IPS-15b (cell line): ENCODE measurements at regions not wholly inside any gene's neighbourhood (a gene's known extent, or its start where the extent isn't known, plus 50 kb on each side); places are given as distances from the start of the nearest gene placed in this dataset.

Experiments
- H3K27me3 ChIP-seq: one replicate; pipeline ENCODE4 v1.6.1; 2013; ENCODE audit warnings: low read length; ENCODE audit not compliant: control insufficient read depth, insufficient read depth
- H3K36me3 ChIP-seq: one replicate; pipeline ENCODE4 v1.6.1; 2013; ENCODE audit warnings: low read length; ENCODE audit not compliant: control insufficient read depth, insufficient read depth
- H3K4me1 ChIP-seq: one replicate; pipeline ENCODE4 v1.6.1; 2013; ENCODE audit warnings: mild to moderate bottlenecking, low read length; ENCODE audit not compliant: control insufficient read depth, insufficient read depth
- H3K4me3 ChIP-seq: one replicate; pipeline ENCODE4 v1.5.1; 2013; ENCODE audit warnings: low read depth, low read length
- H3K9ac ChIP-seq: one replicate; pipeline ENCODE4 v1.6.1; 2013; ENCODE audit warnings: low read depth, mild to moderate bottlenecking, low read length
- H3K9me3 ChIP-seq: one replicate; pipeline ENCODE4 v1.6.1; 2013; ENCODE audit warnings: mild to moderate bottlenecking, low read length; ENCODE audit not compliant: control insufficient read depth, insufficient read depth

- H3K4me1 ChIP-seq, result no peaks in the 10 kb centered on the region
- no peak overlapping the region for H3K4me3 ChIP-seq
- no peaks in the 10 kb centered on the region for H3K27me3 ChIP-seq
- H3K9ac ChIP-seq, result no peak overlapping the region
- no peaks in the 10 kb centered on the region for H3K36me3 ChIP-seq
- no peaks in the 10 kb centered on the region for H3K9me3 ChIP-seq
Observed at GRCh38 chr16:50991006-50991405, 160.1 kb downstream of the SALL1 start.

GRCh38 chr16:50989047-50989446, 162.0 kb downstream of the SALL1 start:
- Histone ChIP-seq H3K36me3 (no peaks in the 10 kb centered on the region), H3K9me3 (no peaks in the 10 kb centered on the region), H3K4me3 (no peak overlapping the region), H3K9ac (no peak overlapping the region), H3K4me1 (no peaks in the 10 kb centered on the region), H3K27me3 (no peaks in the 10 kb centered on the region)

DNA sequence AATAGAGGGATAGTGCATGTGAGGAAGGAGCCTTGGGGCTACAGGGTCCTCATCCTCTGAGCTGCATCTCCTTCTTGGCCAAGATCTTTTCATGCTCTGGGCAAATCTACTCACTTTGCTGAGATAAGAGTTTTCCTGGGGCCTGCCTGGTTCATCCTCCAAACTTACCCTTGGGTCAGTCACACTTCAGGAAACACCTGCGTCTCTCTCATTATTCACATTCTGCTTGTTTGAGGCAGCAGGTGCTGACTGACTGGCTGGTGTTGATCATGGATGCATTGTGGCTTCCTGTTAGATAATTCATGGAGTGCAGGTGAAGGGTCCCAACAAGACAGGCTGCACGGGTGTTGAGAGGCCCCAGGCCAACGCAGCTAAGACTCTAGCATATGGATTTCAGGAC, 162.6 kb downstream of the SALL1 start:
- Histone ChIP-seq H3K9me3 (no peaks in the 10 kb centered on the region), H3K36me3 (no peaks in the 10 kb centered on the region), H3K4me1 (no peaks in the 10 kb centered on the region), H3K27me3 (no peaks in the 10 kb centered on the region), H3K4me3 (no peak overlapping the region), H3K9ac (no peak overlapping the region)

DNA sequence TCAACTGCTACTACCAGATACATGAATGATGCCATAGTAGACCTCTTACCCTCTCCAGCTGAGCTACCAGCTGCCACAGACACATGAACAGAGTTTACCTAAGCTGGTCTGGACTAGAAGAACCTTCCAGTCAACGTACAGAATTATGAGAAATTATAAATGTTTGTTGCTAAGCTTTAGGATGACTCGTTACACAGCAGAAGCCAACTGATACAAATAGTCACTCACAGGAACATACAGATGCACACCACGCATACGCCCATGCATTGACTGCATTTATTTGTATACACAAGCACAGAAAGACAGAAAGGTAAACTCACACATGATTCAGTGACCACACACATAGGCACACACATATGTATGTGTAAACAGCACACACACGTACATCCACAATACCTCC, 164.6 kb downstream of the SALL1 start:
- Histone ChIP-seq H3K36me3 (no peaks in the 10 kb centered on the region), H3K4me3 (no peak overlapping the region), H3K4me1 (no peaks in the 10 kb centered on the region), H3K27me3 (no peaks in the 10 kb centered on the region), H3K9me3 (no peaks in the 10 kb centered on the region), H3K9ac (no peak overlapping the region)

DNA sequence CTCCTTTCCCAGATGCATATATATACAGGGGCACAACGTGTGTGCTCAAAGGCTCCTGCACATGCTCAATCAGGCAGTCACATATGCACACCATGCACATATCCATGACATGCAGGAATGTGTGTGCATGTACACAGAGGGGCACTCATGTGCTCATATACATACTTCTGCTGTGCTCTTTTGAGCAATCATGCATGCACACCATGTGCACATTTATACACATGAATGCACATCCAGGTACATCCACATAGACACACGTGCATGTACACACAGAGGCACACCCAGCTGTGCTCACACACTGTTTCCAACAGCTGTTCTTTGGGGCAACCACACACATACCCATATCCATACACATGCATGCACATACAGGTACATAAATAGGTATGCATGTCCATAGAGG, 165.3 kb downstream of the SALL1 start:
- Histone ChIP-seq H3K4me3 (no peak overlapping the region), H3K36me3 (no peaks in the 10 kb centered on the region), H3K9ac (no peak overlapping the region), H3K4me1 (no peaks in the 10 kb centered on the region), H3K9me3 (no peaks in the 10 kb centered on the region), H3K27me3 (no peaks in the 10 kb centered on the region)

DNA sequence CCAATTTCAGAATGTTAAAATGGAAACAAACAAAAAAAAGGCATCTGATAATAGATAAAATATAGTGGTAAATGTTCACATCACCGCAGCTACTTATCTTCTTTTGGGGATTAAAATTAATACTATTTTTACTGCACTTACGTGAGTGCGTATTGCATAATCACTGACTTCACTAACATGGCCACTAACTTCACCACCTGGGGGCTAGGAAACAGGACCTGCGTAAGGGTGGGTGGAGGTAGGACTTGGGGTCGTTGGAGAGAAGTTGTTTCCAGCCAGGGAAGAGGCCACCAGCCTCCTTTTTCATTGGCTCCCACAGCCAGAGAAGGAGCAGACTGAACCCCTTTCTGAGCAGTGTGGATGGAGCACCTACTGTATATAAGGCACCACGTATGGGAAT, 166.4 kb downstream of the SALL1 start:
- Histone ChIP-seq H3K36me3 (no peaks in the 10 kb centered on the region), H3K27me3 (no peaks in the 10 kb centered on the region), H3K9ac (no peak overlapping the region)

DNA sequence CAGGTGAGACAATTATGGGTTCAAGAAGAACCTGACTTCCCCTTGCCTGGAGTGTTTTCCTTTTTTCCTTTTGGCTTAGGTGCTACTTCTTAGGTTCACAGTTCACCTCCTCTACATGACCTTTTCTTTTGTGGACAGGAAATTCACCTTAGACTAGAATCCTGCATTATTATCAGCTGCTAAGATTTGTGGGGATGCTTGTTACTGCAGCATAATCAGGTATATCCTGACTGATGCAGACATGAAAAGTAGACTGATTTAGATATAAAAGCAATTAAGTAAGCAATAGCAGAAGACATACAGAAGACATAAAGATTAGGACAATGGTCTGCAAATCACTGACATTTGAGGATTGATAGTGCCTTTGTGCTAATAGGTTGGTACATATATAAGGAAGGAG, 168.3 kb downstream of the SALL1 start:
- Histone ChIP-seq H3K9ac (no peak overlapping the region), H3K36me3 (no peaks in the 10 kb centered on the region), H3K4me3 (no peak overlapping the region), H3K4me1 (no peaks in the 10 kb centered on the region), H3K27me3 (no peaks in the 10 kb centered on the region), H3K9me3 (no peaks in the 10 kb centered on the region)

More for the DNA sequence above, 166.4 kb downstream of the SALL1 start:
- H3K4me1 ChIP-seq, result no peaks in the 10 kb centered on the region
- H3K9me3 ChIP-seq, result no peaks in the 10 kb centered on the region
- H3K4me3 ChIP-seq, result no peak overlapping the region

DNA sequence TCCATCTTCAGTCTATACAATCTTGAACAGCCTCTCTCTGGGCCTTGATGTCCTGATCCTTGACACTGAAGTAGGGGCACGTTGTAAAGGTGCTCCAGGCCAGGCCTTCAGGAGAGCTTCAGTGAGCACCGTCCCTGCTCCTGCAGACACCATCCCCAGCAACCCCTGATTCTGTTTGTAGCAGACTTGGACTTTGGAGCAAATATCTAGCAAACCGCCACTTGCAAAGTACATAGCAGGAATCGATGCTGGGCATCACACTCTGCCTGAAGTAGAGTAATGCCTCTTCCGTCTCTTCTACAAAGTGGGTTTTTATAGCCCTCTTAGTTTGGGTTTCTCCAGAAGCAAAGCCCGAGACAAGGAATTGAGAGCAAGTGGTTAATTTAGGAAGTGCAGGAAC, 169.1 kb downstream of the SALL1 start:
- no peak overlapping the region for H3K4me3 ChIP-seq
- H3K9me3 ChIP-seq, result no peaks in the 10 kb centered on the region
- H3K36me3 ChIP-seq, result no peaks in the 10 kb centered on the region
- H3K4me1 ChIP-seq, result no peaks in the 10 kb centered on the region
- H3K9ac ChIP-seq, result no peak overlapping the region
- no peaks in the 10 kb centered on the region for H3K27me3 ChIP-seq

GRCh38 chr16:50980666-50981065, 170.4 kb downstream of the SALL1 start:
- Histone ChIP-seq H3K9ac (no peak overlapping the region), H3K9me3 (no peaks in the 10 kb centered on the region), H3K36me3 (no peaks in the 10 kb centered on the region), H3K27me3 (no peaks in the 10 kb centered on the region), H3K4me1 (no peaks in the 10 kb centered on the region), H3K4me3 (no peak overlapping the region)

DNA sequence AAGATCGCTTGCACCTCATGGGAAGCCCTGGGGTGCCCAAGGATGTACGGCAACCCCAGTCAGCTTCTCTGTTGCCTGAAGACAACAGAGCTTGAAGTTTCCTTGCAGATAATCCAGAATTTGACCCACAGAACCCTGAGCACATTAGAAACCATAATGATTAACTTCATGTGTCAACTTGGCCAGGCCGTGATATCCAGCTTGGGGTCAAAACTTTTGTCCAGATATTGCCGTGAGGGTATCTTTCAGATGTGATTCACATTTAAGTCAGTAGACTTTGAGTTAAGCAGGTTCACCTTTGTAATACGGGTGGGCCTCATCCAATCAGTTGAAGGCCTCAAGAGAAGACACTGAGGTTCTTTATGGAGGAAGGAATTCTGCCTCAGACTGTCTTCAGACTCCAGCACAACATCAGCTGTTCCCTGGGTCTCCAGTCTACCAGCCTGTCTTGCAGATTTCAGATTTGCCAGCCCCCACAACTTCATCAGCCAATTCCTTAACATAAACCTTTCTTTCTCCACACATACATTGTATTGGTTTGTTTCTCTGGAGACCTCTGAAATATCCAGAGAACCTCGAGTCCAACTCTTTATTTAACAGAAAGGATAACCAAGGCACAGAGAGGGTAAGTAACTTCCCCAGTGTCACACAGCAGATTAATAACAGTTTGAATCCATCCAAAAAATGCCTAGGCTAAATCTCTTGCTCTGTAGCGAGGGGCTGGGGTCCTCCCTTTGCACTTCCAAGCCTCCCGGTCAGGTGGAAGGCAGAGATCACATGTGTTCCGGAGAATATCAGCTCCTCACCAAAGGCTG, 171.1 kb downstream of the SALL1 start:
- H3K4me3 ChIP-seq, result no peak overlapping the region
- no peaks in the 10 kb centered on the region for H3K9me3 ChIP-seq
- no peak overlapping the region for H3K9ac ChIP-seq
- H3K4me1 ChIP-seq, result no peaks in the 10 kb centered on the region
- H3K27me3 ChIP-seq, result no peaks in the 10 kb centered on the region
- no peaks in the 10 kb centered on the region for H3K36me3 ChIP-seq

DNA sequence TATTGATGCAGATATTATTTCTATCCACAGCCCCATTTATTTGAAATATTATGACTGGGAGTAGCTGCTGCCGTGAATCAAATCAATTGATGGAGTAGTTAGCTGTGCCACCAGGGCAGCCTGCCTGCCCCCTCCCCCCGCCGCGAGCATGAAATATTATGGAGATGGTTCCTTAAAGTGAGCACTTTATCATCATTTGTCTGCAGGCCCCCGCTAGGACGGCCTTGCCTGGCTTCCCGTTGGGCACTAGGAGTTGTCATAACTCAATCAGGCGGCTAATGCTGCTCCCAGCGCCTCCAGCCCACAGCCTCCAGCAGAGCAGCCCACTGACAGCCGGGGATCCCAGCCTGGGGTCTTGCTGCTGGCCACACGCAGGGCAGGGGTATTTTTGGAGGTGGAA, 173.9 kb downstream of the SALL1 start:
- Histone ChIP-seq H3K4me1 (no peaks in the 10 kb centered on the region), H3K27me3 (no peaks in the 10 kb centered on the region), H3K36me3 (no peaks in the 10 kb centered on the region), H3K4me3 (no peak overlapping the region), H3K9me3 (no peaks in the 10 kb centered on the region), H3K9ac (no peak overlapping the region)

DNA sequence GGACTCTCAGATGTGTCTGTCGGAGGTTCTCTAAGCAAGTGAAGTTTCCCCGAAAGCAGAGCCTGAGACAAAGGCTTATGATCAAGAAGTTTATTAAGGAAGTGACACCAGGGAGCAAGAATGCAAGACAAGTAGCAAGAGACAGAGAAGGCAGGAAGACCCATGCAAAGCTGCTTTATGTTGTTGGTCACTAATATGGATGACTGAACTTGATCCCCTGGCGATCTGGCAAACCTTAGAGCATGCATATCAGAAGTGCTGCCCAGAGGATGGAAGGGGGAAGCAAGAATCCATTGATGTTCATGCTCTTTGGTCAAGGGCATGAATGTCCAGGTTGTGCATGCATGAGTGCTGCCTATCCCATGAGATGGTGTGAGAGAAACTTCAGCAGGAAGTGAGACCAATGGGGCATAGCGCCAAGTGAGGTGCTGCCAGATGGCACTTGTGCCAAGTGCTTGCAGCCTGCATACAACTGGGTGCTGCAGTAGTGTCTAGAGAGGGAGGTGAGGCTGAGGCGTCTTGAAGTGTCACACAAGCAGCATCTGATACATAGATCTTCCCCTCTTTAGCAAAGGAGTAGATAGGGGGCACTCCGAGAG, 176.5 kb downstream of the SALL1 start:
- Histone ChIP-seq H3K9me3 (no peaks in the 10 kb centered on the region), H3K27me3 (no peaks in the 10 kb centered on the region), H3K4me1 (no peaks in the 10 kb centered on the region), H3K36me3 (no peaks in the 10 kb centered on the region), H3K9ac (no peak overlapping the region), H3K4me3 (no peak overlapping the region)
